HG03439 (cell line): ENCODE measurements at regions not wholly inside any gene's neighbourhood (a gene's known extent, or its start where the extent isn't known, plus 50 kb on each side); places are given as distances from the start of the nearest gene placed in this dataset.
"Not testable (repeated sequence)": the region's sequence is repeated elsewhere in the genome, so short reads cannot be mapped to it uniquely, and the experiment has no call there.

Experiments used
- ATAC-seq: cut with Tn5 transposase; IDR thresholded peaks from one replicate; pipeline ENCODE4 v1.9.1; 2021; ENCODE audit warnings: mild to moderate bottlenecking, moderate library complexity; ENCODE audit not compliant: unreplicated experiment

DNA sequence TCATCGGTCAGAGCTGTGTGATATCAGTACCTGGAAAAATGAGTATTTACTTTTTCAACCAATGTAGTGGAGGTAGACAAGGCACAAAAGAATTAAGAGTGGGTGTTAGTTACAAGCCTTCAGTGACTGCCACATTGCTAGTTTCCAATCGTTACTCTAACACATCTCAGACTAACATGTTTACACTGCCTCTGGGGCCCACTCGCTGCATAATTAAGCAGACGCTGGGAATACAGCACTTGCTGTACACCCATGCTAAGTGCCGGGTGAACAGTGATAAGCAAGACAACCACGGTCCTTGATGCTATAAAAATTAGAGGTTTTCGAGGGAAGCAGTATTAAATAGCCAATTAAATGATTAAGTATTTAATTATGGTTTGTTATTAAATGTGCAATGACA lies 1147.6 kb downstream of the AACS start:
- ATAC-seq = no peak

DNA sequence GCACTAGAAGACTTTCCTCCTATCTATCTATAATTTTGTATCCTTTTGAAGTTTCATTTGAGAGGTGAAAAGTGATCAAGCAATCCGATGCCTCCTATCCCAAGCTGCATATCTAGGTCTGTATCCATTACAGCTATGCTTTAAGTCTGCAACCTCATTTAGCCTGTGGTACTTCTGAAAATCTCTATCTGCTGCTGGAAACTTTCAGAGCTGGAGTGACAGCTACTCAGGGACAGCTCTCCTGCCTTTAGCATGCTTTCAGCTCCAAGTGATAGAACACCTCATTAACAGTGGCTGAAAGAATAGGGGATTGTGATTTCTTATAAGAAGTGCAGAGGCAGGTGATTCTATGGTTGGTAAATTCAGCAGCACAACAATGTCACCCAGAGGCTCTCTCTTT lies 1153.5 kb downstream of the AACS start:
- ATAC-seq = no peak

DNA sequence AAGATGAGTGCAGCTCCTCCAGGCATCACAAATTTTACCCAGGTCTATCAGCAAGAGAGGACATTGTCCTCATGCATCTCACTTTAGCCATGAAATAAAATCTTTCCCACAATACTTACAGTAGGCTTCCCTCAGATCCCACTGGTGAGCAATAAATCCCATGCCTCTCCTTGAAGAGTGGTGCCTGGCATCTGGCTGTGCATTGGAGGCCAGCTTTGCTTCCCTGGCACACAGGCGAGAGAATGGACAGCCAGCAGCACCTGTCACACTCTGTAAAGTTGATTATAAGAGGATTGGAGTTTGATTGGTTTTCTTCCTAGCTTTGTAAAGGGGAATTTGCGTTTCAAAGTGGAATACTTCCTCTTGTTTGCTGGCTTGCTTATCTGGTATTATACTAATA lies 1153.9 kb downstream of the AACS start:
- ATAC-seq = no peak

DNA sequence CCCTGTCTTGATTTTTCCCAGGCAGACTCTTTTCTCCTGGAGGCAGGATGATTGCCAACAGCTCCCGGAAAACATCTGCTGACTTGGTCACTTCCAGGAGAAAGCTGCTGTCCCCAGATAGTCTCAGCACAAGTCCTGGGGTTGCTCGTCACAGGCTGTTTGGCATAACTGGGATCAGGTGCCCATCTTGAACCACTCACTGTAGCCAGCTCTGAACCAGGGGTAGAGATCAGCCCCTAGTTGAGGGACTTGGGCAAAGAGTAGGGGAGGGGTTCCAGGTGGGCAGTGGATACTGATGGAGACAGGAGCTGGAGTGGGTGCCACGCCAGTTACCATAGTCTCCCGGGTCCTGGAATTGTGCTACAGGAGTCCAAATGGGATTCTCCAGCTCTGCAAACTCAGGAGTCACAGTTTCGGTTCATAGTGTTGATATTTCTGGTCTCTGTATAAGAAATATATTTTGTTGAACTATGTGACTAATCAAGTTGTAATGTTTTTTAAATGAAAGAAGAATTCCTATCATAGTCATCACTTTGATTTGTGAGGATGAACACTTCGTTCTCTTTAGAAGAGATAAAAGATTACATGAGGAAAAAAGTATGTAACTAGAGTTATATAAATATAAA lies 1154.5 kb downstream of the AACS start:
- no peak for ATAC-seq

DNA sequence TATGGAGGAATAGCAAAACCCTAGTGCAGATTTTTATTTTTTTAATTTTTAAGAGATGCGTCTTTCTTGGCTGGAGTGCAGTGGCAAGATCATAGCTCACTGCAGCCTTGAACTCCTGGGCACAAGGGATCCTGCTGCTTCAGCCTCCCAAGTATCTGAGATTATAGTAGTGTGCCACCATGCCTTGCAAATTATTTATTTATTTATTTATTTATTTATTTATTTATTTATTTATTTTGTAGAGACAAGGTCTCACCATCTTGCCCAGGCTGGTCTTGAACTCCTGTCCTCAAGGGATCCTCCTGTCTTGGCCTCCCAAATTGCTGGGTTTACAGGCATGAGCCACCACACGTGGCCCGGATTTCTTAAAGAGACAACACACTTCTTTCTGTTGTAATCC lies 1158.8 kb downstream of the AACS start:
- ATAC-seq = no peak

DNA sequence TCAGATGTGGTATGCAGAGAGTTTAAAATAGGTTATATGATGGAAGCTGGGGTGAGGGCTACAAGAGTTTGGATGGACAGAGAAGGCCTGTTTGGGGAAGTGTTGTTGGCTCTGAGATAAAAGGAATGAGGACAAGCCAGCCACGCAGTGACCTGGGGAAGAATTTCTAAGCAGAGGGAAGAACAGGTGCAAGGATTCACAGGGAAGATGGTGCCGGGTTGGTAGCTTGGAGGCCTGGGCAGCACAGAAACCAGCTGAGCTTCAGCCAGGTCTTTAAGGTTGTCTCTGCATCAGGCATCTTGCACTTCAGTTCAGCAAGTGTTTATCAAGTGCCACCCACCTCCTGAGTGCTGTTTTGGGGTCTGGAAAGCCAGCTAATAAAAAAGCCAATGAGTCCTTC lies 1163.7 kb downstream of the AACS start:
- no peak for ATAC-seq

DNA sequence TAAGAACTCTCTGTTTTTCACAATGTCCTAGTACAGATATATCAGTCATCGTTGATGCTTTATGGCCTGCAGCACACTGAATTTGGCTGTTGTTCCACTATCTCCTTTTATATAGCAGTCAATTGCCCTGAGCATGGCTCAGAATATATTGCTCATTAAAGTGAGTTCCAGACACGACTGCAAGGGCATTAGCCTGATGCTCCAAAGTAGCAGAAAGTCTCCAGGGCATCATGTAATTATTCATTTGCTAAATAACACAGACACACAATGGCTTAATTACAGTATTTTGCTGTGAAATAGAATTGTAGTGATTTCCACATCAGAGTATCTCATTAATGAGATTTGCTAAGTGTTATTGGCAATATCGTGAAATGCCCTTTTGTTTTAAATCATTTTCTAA lies 1167.5 kb downstream of the AACS start:
- ATAC-seq = no peak

GRCh38 chr12:126233625-126234024 lies 1168.4 kb downstream of the AACS start:
- ATAC-seq = no peak

GRCh38 chr12:126243814-126244440 lies 1178.7 kb downstream of the AACS start:
- ATAC-seq = no peak

DNA sequence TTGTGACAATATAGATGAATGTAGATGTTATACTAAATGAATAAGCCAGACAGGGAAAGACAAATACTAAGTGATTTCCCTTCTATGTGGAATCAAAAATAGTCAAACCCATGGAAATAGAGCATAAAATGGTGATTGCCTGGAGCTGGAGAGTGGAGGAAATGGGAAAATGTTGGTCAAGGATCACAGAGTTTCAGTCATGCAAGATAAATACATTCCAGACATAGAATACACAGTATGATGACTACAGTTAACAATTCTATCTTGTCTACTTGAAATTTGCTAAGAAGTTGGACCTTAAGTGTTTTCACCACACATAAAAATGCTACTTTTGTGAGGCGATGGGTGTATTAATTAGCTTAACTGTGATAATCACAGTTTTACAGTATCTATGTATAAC lies 1182.7 kb downstream of the AACS start:
- no peak for ATAC-seq

DNA sequence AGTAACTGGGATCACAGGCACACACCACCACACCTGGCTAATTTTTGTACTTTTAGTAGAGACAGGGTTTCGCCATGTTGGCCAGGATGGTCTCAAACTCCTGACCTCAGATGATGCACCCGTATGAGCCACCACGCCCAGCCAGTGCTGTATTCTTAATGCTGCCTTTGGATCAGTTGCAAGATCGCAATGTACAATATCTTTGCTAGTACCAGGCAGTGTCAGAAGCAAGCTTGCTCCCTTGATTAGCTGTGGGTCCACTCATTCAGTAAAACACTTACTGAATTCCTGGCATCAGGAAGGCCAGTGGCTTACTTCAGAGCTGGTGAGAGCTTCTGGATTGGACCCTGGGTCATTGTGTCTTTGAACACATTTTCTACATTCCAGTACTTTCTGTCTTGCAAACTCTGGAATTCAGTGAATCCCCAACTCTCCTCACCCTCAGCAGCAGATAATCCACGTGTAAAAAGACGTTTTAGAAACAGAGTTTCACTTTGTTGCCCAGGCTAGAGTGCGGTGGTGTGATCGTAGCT lies 1183.7 kb downstream of the AACS start:
- no peak for ATAC-seq

- ATAC-seq = no peak
Observed at GRCh38 chr12:126258190-126258589, 1193.0 kb downstream of the AACS start.

DNA sequence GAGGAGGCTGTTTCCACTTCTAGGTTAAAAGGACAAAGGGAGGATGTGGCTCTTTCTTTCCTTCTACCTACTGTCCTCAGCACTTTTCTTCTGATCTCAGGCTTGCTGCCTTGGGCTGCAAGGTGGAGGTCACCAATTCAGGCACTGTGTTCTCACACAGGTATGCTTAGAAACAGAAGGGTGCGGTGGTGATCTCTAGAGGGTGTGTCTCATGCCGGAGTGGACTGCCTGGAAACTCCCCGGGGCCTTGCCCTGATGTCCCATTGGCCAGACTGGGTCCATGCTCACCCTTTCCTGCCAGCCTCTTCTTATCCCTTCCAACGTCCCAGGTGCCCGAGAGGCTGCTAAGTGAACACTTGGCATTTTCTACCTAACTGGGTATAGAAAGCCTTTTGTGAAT lies 1197.6 kb downstream of the AACS start:
- no peak for ATAC-seq

GRCh38 chr12:126268222-126268621 lies 1203.0 kb downstream of the AACS start:
- no peak for ATAC-seq

DNA sequence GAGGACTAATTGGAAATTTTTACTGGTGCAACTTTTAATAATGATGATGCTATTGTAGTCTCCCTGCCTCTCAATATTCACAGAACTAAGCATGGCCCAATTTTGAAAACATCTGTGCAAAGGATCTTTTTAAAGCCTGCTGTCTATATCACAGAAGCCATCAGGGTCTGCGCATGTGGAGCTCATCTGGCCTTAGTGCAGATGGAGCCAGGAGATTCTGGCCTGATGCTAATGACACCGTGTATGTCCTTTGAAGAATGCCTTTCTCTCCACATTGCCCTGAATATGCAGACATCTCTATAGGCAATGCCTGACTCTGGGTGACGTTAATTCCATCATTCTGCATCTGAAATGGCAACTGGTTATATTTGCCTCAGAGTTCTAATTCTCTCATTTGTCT lies 1205.9 kb downstream of the AACS start:
- ATAC-seq = no peak

DNA sequence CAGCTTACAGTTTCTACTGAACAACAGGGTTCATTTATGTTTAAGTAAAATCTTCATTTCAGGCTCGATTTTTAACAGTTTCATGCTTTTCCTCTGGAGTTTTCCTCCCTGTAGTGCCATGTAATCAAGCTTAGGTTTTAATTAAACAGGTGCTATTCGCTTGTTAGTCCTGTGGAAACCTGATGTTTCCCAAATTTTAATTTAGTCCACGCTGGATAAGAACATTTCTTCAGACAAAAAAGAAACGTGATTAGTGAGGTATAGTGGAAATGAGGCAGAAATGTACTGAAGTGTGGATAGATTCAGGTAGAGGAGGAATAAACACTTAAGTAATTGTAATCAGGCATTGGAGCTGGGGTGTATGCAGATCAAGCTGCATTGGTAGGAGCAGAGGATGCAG lies 1217.5 kb downstream of the AACS start:
- ATAC-seq = no peak

DNA sequence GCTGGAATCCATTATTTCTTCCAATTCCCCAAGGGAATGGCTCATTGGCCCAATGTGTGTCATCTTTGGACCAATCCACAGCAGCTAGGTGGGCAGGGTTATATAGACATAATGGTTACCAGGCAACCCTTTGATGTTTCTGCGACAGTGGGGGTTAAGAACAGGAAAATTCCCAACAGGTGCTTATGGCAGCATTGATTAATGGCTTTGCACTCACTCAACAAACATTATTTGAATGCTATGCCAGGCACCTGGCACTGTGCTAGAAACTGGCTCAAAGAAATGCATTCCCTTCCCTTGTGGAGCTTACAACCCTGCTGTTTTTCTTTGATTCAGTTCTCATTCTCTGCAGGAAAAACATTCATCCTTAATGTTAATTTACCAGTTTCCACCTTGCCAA lies 1221.0 kb downstream of the AACS start:
- ATAC-seq = no peak

GRCh38 chr12:126290456-126290855 lies 1225.2 kb downstream of the AACS start:
- no peak for ATAC-seq

GRCh38 chr12:126291987-126292386 lies 1226.8 kb downstream of the AACS start:
- ATAC-seq = not testable (repeated sequence)

- ATAC-seq = no peak
Observed at GRCh38 chr12:126295652-126296051, 1230.4 kb downstream of the AACS start.

GRCh38 chr12:126309278-126309677 lies 1244.0 kb downstream of the AACS start:
- ATAC-seq = no peak

DNA sequence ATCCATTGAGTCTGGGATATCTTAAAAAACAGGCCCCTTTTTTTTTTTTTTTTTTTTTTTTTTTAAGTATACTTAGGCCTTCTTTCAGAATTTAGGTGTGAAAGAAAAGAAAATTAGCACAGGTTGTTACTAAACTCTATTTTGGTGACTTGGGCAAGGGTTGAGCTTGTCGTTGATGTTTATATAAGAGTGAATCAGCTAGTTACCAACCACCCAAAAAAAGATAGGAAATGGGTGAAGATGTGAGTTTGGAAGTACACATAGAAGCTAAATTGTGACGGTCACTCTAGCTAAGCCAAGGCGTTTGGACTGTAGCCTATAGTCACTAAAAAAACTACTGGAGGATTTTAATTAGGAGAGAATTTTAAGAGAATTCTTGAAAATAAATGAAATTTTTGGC lies 1247.2 kb downstream of the AACS start:
- no peak for ATAC-seq

- ATAC-seq = no peak
Observed at GRCh38 chr12:126316411-126316810, 1251.2 kb downstream of the AACS start.
